Cardiac fibroblast (primary cell): ENCODE measurements at regions not wholly inside any gene's neighbourhood (a gene's known extent, or its start where the extent isn't known, plus 50 kb on each side); places are given as distances from the start of the nearest gene placed in this dataset.

Source experiments
- DNase-seq, 2 donors: peaks; one replicate each; pipeline versions ENCODE4 v3.0.0 to v3.0.0-alpha.2; 2010; ENCODE audit warnings: low read depth in 2 of 2
- H3K4me3 ChIP-seq, 2 donors: replicated peaks in 1 of 2; 1 replicate in 1 of 2; 2 replicates in 1 of 2; pipeline ENCODE4 v1.5.1; 2011; ENCODE audit warnings: low read depth in 2 of 2, low read length in 2 of 2, mild to moderate bottlenecking in 2 of 2, moderate library complexity in 1 of 2
- CTCF ChIP-seq: IDR thresholded peaks from one replicate; pipeline ENCODE4 v1.5.1; 2011; ENCODE audit warnings: low read depth, mild to moderate bottlenecking, low read length, inconsistent platforms

GRCh38 chr6:28751963-28752350 is 171.8 kb downstream of the TRIM27 start:
- no peak for TF ChIP-seq CTCF
- H3K4me3 ChIP-seq = no peak overlapping the region
- no peak for DNase-seq

GRCh38 chr6:28757429-28758045 is 166.2 kb downstream of the TRIM27 start:
- no peak for TF ChIP-seq CTCF
- DNase-seq = no peak
- no peak overlapping the region for H3K4me3 ChIP-seq

GRCh38 chr6:28758046-28758817 is 165.6 kb downstream of the TRIM27 start:
- peak overlapping the region in 1 of 2 donors; percentile 21 for H3K4me3 ChIP-seq
- TF ChIP-seq CTCF = no peak
- peak; percentile 17 to 76 for DNase-seq

- H3K4me3 ChIP-seq = no peak overlapping the region
- DNase-seq = no peak
- no peak for TF ChIP-seq CTCF
These were observed 165.0 kb downstream of the TRIM27 start for GRCh38 chr6:28758818-28759235.

GRCh38 chr6:28764014-28764723 is 159.6 kb downstream of the TRIM27 start:
- TF ChIP-seq CTCF = no peak
- peak in 1 of 2 donors; percentile 21 for DNase-seq
- H3K4me3 ChIP-seq = no peak overlapping the region

GRCh38 chr6:28764761-28765282 is 159.0 kb downstream of the TRIM27 start:
- no peak for DNase-seq
- TF ChIP-seq CTCF = no peak
- no peak overlapping the region for H3K4me3 ChIP-seq
